Body of pancreas (tissue), 4 donors: ENCODE measurements at regions not wholly inside any gene's neighbourhood (a gene's known extent, or its start where the extent isn't known, plus 50 kb on each side); places are given as distances from the start of the nearest gene placed in this dataset.

Experiments
- POLR2A ChIP-seq, 3 donors: fragments of 450-650 bp; IDR thresholded peaks; one replicate each; pipeline ENCODE4 v1.6.1; 2016; ENCODE audit warnings: antibody characterized with exemption in 3 of 3, mild to moderate bottlenecking in 2 of 3
- TF ChIP-seq, protein P1 (sequence below), 7 experiments: fragments of 450-650 bp in 4 of 7; fragments of 200-600 bp in 3 of 7; sonication (generic) in 3 of 7; IDR thresholded peaks; one replicate each; pipeline ENCODE4 v1.5.1; 2016 to 2019; ENCODE audit warnings: antibody characterized with exemption in 7 of 7

DNA sequence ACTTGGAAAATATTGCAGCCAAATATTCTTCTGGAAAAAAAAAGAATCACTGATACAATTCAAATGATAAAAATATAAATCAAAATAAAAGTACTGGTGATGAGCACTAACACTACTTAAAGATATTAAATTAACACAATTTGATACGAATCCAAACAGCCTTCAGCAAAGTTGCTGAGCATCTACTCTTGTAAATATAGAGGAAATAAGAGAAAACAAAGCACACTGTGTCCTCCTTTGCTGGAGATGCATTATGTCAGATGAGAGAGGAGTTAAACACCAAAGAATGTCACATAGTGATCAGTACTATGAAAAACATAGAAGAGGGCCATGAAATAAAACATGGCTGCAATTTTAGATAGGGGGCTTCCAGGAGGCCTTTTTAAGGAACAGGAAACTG, 177.4 kb upstream of the RNPC3 start:
- TF ChIP-seq, protein P1, sequence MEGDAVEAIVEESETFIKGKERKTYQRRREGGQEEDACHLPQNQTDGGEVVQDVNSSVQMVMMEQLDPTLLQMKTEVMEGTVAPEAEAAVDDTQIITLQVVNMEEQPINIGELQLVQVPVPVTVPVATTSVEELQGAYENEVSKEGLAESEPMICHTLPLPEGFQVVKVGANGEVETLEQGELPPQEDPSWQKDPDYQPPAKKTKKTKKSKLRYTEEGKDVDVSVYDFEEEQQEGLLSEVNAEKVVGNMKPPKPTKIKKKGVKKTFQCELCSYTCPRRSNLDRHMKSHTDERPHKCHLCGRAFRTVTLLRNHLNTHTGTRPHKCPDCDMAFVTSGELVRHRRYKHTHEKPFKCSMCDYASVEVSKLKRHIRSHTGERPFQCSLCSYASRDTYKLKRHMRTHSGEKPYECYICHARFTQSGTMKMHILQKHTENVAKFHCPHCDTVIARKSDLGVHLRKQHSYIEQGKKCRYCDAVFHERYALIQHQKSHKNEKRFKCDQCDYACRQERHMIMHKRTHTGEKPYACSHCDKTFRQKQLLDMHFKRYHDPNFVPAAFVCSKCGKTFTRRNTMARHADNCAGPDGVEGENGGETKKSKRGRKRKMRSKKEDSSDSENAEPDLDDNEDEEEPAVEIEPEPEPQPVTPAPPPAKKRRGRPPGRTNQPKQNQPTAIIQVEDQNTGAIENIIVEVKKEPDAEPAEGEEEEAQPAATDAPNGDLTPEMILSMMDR (IDR thresholded peaks at IDR 0.05): no peak
- TF ChIP-seq POLR2A (IDR thresholded peaks at IDR 0.05): no peak
